ENCODE measurements at regions not wholly inside any gene's neighbourhood (a gene's known extent, or its start where the extent isn't known, plus 50 kb on each side); places are given as distances from the start of the nearest gene placed in this dataset.
"Not testable (repeated sequence)": the region's sequence is repeated elsewhere in the genome, so short reads cannot be mapped to it uniquely, and the experiment has no call there.

GRCh38 chr4:106588891-106589290 is 220.3 kb upstream of the GIMD1 start:
- DNase-seq = no peak

GRCh38 chr4:106587558-106587957 is 219.0 kb upstream of the GIMD1 start:
- no peak for DNase-seq

GRCh38 chr4:106585915-106586349 is 217.4 kb upstream of the GIMD1 start:
- DNase-seq = no peak

GRCh38 chr4:106584337-106584989 is 215.9 kb upstream of the GIMD1 start:
- DNase-seq = no peak

- peak; percentile 39 to 80 for DNase-seq
Measured at GRCh38 chr4:106583567-106583966, 215.0 kb upstream of the GIMD1 start.

GRCh38 chr4:106583108-106583507 is 214.5 kb upstream of the GIMD1 start:
- no peak for DNase-seq

GRCh38 chr4:106582103-106582502 is 213.5 kb upstream of the GIMD1 start:
- no peak for DNase-seq

- no peak for DNase-seq
Measured at GRCh38 chr4:106579236-106579635, 210.7 kb upstream of the GIMD1 start.

GRCh38 chr4:106569146-106570031 is 200.8 kb upstream of the GIMD1 start:
- DNase-seq = no peak

- DNase-seq = no peak
Measured at GRCh38 chr4:106565727-106566126, 197.1 kb upstream of the GIMD1 start.

- not testable (repeated sequence) for DNase-seq
Measured at GRCh38 chr4:106563637-106564036, 195.1 kb upstream of the GIMD1 start.

GRCh38 chr4:106551724-106552123 is 183.1 kb upstream of the GIMD1 start:
- DNase-seq = no peak

- no peak for DNase-seq
Measured at GRCh38 chr4:106548446-106549044, 180.0 kb upstream of the GIMD1 start.

- DNase-seq = no peak
Measured at GRCh38 chr4:106546370-106546769, 177.8 kb upstream of the GIMD1 start.

- not testable (repeated sequence) for DNase-seq
Measured at GRCh38 chr4:106542609-106543008, 174.0 kb upstream of the GIMD1 start.

- no peak for DNase-seq
Measured at GRCh38 chr4:106541253-106541652, 172.7 kb upstream of the GIMD1 start.

- no peak for DNase-seq
Measured at GRCh38 chr4:106530821-106531220, 162.2 kb upstream of the GIMD1 start.

- DNase-seq = no peak
Measured at GRCh38 chr4:106530024-106530361, 161.4 kb upstream of the GIMD1 start.

GRCh38 chr4:106529348-106530023 is 160.9 kb upstream of the GIMD1 start:
- no peak for DNase-seq

GRCh38 chr4:106527316-106527715 is 158.7 kb upstream of the GIMD1 start:
- DNase-seq = no peak

- not testable (repeated sequence) for DNase-seq
Measured at GRCh38 chr4:106525425-106525824, 156.8 kb upstream of the GIMD1 start.

- not testable (repeated sequence) for DNase-seq
Measured at GRCh38 chr4:106524772-106525171, 156.2 kb upstream of the GIMD1 start.

GRCh38 chr4:106522839-106523238 is 154.3 kb upstream of the GIMD1 start:
- no peak for DNase-seq

All from inflammatory macrophage (primary cell).